HepG2 (cell line): ENCODE measurements at regions not wholly inside any gene's neighbourhood (a gene's known extent, or its start where the extent isn't known, plus 50 kb on each side); places are given as distances from the start of the nearest gene placed in this dataset.

Experiments used
- ATAC-seq: fragments of 200-7000 bp; cut with Tn5 transposase; 3 replicates; pipeline ENCODE4 v1.9.1; 2020; ENCODE audit warnings: mild to moderate bottlenecking, moderate library complexity
- BruUV-seq: library from RNA; stranded (reverse); fragments of 400-500 nt; replicated peaks from 2 replicates; lab custom pipeline; 2021; lab: Mats Ljungman, UMichigan
- CTCF ChIA-PET: fragments of 300-600 bp; formaldehyde crosslinking; extraction: SDS; loops from one replicate; lab custom pipeline; 2021; ENCODE audit warnings: low total read pairs, inconsistent platforms, low intra/inter-chr PET ratio; lab: Yijun Ruan, JAX
- POLR2A ChIA-PET: fragments of 350-600 bp; sonication (Branson Sonifier 250); formaldehyde crosslinking; loops from one replicate; lab custom pipeline; 2020; ENCODE audit warnings: antibody characterized with exemption, inconsistent platforms; lab: Yijun Ruan, JAX
- DNase-seq: peaks from one replicate; pipeline ENCODE4 v3.0.0-alpha.2; 2015; ENCODE audit warnings: low spot score
- FAIRE-seq: peaks from 3 replicates; lab custom pipeline; 2011; peaks lifted over from hg19 to GRCh38; lab: Jason Lieb, UNC
- H2AFZ ChIP-seq: one replicate; pipeline ENCODE4 v1.6.1; 2011; ENCODE audit warnings: low read length, inconsistent platforms
- H3K27ac ChIP-seq: fragments of 300-600 bp; 3 replicates; pipeline ENCODE4 v1.8.0; 2011; ENCODE audit warnings: mixed run types, mild to moderate bottlenecking, mixed read lengths, low read length, inconsistent platforms; ENCODE audit not compliant: insufficient read depth; ENCODE audit errors: extremely low read length
- H3K27me3 ChIP-seq, 2 experiments: fragments of 200-600 bp in 1 of 2; 2 replicates in 1 of 2; 3 replicates in 1 of 2; pipeline versions ENCODE4 v1.6.0 to v1.8.0; 2011; ENCODE audit warnings: low read length in 2 of 2, mild to moderate bottlenecking in 2 of 2, moderate library complexity in 2 of 2, inconsistent platforms in 1 of 2; ENCODE audit not compliant: insufficient read depth in 2 of 2, control insufficient read depth in 1 of 2
- H3K36me3 ChIP-seq, 2 experiments: fragments of 200-600 bp in 1 of 2; replicated peaks in 1 of 2; 2 replicates in 1 of 2; 3 replicates in 1 of 2; pipeline versions ENCODE4 v1.5.1 to v1.8.0; 2011; ENCODE audit warnings: low read length in 2 of 2, inconsistent platforms in 1 of 2; ENCODE audit not compliant: insufficient read depth in 2 of 2, control insufficient read depth in 1 of 2
- H3K4me1 ChIP-seq: 2 replicates; pipeline ENCODE4 v1.5.1; 2012; ENCODE audit warnings: low read length, inconsistent platforms; ENCODE audit not compliant: insufficient read depth
- H3K4me2 ChIP-seq: 2 replicates; pipeline ENCODE4 v1.6.0; 2011; ENCODE audit warnings: low read depth, low read length, inconsistent platforms
- H3K4me3 ChIP-seq, 3 experiments: fragments of 200-600 bp in 1 of 3; sonication (generic), shearing (Covaris generic) in 1 of 3; replicated peaks in 1 of 3; 2 replicates each; pipeline ENCODE4 v1.5.1; 2011 to 2016; ENCODE audit warnings: low read length in 3 of 3, inconsistent platforms in 2 of 3, low read depth in 2 of 3, mild to moderate bottlenecking in 2 of 3, control low read depth in 1 of 3, mixed read lengths in 1 of 3; ENCODE audit not compliant: insufficient read depth in 1 of 3
- H3K79me2 ChIP-seq: one replicate; pipeline ENCODE4 v1.6.1; 2011; ENCODE audit warnings: low read length, inconsistent platforms; ENCODE audit not compliant: insufficient read depth
- H3K9ac ChIP-seq: 2 replicates; pipeline ENCODE4 v1.6.0; 2011; ENCODE audit warnings: mild to moderate bottlenecking, low read depth, low read length, inconsistent platforms; ENCODE audit not compliant: insufficient read depth
- H3K9me3 ChIP-seq: 2 replicates; pipeline ENCODE4 v1.5.1; 2012; ENCODE audit warnings: mild to moderate bottlenecking, low read length
- H4K20me1 ChIP-seq: 2 replicates; pipeline ENCODE4 v1.6.0; 2011; ENCODE audit warnings: inconsistent platforms, mild to moderate bottlenecking, low read length, moderate library complexity; ENCODE audit not compliant: insufficient read depth
- MAFF ChIP-seq: IDR thresholded peaks from 2 replicates; pipeline ENCODE4 v1.6.1; 2011; ENCODE audit warnings: low read depth, low read length, improper control_type of control experiment
- MAFK ChIP-seq, 2 experiments: IDR thresholded peaks in 1 of 2; conservative IDR thresholded peaks in 1 of 2; 2 replicates each; pipeline ENCODE4 v1.6.1; 2011; ENCODE audit warnings: improper control_type of control experiment in 2 of 2, low read length in 2 of 2
- MBNL3 ChIP-seq: fragments of 250-450 bp; sonication (Bioruptor Pico); conservative IDR thresholded peaks from 2 replicates; pipeline ENCODE4 v1.8.0; 2022; ENCODE audit warnings: mild to moderate bottlenecking, inconsistent platforms
- STAT5B ChIP-seq: sonication (generic); formaldehyde crosslinking; IDR thresholded peaks from 2 replicates; pipeline ENCODE4 v1.4.0; 2020; ENCODE audit warnings: missing genetic modification reagents
- ZNF430 ChIP-seq: sonication (generic); formaldehyde crosslinking; IDR thresholded peaks from 2 replicates; pipeline ENCODE4 v1.9.0; 2021; ENCODE audit warnings: mild to moderate bottlenecking, missing genetic modification reagents
- ZNF451 ChIP-seq: sonication (generic); formaldehyde crosslinking; IDR thresholded peaks from 2 replicates; pipeline ENCODE4 v1.5.0; 2020; ENCODE audit warnings: mild to moderate bottlenecking, missing genetic modification reagents
- ZNF549 ChIP-seq: sonication (generic); formaldehyde crosslinking; IDR thresholded peaks from 2 replicates; pipeline ENCODE4 v1.5.0; 2020; ENCODE audit warnings: missing genetic modification reagents
- WGBS: methylation state at CpG from one replicate; pipeline ENCODE4 v1.1.6; 2017; ENCODE audit warnings: low lambda C conversion rate; 5-methylcytosine and 5-hydroxymethylcytosine counted together
- in situ Hi-C: cut with HindIII; loops from 2 replicates; pipeline ENCODE4 v1.10.0; 2017; ENCODE audit warnings: low pct_unique_long_range_greater_than_20kb; ENCODE audit not compliant: extremely low pct_ligation_motif_present
- intact Hi-C: fragments of 100-400 bp; cut with micrococcal nuclease; formaldehyde crosslinking; loops from one replicate; pipeline ENCODE4 v1.10.0; 2022; ENCODE audit not compliant: unreplicated experiment
- TF ChIP-seq, protein P1 (sequence below): sonication (generic); formaldehyde crosslinking; IDR thresholded peaks from 2 replicates; pipeline ENCODE4 v1.4.0; 2020; ENCODE audit warnings: low read depth, mild to moderate bottlenecking, missing genetic modification reagents

DNA sequence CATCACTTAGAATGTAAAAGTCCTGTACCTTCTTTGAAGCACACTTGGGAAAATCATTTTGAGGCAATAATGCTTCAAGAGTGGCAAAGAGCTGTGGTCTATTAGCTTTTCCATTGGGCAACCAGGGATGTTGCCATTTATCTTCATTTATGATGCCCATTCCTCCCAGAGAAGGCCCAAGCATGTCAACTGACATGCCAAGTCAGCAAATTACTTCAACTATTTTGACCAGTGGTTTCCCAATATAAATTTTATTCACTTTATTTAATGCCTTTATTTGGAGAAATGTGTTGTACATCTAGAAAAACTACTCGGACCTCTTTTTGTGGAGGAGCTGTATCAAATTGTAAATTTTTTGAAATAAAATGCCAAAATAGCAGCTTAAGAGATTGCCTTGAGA is 164.1 kb upstream of the PCSK2 start:
- no TSS peak for BruUV-seq
- no peaks in the 10 kb centered on the region for H3K27me3 ChIP-seq
- H3K27ac ChIP-seq: no peak overlapping the region
- no peak overlapping the region for H3K4me3 ChIP-seq
- FAIRE-seq: no peak
- H3K79me2 ChIP-seq: no peaks in the 10 kb centered on the region
- 2% methylated on average over 1 of the region's 1 CpG for WGBS
- H4K20me1 ChIP-seq: no peaks in the 10 kb centered on the region
- POLR2A ChIA-PET: no interaction called here
- no peak overlapping the region for H2AFZ ChIP-seq
- no peak overlapping the region for H3K4me2 ChIP-seq
- peaks cover 36% of the 10 kb centered on the region for H3K9me3 ChIP-seq
- H3K4me1 ChIP-seq: no peaks in the 10 kb centered on the region
- in situ Hi-C loops: no loop called here
- intact Hi-C loops: no loop called here
- no peak for DNase-seq
- CTCF ChIA-PET: no interaction called here
- H3K9ac ChIP-seq: no peak overlapping the region
- no peaks in the 10 kb centered on the region for H3K36me3 ChIP-seq
- TF ChIP-seq MAFF (peak; percentile 97), MAFK (conservative IDR thresholded peaks at IDR 0.05 in 1 of 2, IDR thresholded peaks at IDR 0.05 in 1 of 2; ENCODE audit: low read length in 2 of 2) (peak; percentile 98), ZNF430 (CRISPR knock-in tag) (no peak)
- ATAC-seq: no peak

DNA sequence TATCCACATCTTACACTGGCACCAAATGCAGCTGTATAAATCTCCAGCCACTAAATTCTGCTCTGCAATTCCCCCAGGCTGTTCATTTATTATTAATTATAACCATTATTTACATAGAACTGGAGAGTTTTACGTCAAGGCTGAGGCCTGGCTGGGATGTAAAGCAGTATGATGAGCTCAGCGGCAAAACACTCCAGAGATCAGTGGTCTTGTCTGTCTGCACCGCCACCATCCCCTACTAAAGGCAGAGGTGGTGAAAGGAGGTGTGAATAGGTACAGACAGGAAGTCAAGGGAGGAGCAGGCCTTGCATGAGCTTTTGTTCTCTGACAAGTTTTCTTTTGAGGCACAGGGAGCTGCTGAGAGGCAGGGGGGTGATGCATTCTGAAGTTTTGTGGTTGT is 159.9 kb upstream of the PCSK2 start:
- ChIA-PET CTCF (no interaction called here), POLR2A (no interaction called here)
- TF ChIP-seq ZNF549 (CRISPR knock-in tag) (no peak), MBNL3 (CRISPR knock-in tag) (no peak), MAFF (no peak), STAT5B (no peak), ZNF451 (CRISPR knock-in tag) (no peak)
- TF ChIP-seq, protein P1, sequence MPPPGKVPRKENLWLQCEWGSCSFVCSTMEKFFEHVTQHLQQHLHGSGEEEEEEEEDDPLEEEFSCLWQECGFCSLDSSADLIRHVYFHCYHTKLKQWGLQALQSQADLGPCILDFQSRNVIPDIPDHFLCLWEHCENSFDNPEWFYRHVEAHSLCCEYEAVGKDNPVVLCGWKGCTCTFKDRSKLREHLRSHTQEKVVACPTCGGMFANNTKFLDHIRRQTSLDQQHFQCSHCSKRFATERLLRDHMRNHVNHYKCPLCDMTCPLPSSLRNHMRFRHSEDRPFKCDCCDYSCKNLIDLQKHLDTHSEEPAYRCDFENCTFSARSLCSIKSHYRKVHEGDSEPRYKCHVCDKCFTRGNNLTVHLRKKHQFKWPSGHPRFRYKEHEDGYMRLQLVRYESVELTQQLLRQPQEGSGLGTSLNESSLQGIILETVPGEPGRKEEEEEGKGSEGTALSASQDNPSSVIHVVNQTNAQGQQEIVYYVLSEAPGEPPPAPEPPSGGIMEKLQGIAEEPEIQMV (CRISPR knock-in tag): no peak
- Histone ChIP-seq H3K4me2 (no peak overlapping the region), H3K27ac (no peak overlapping the region), H3K9me3 (peaks cover 9% of the 10 kb centered on the region; the same call in 1 of the 2 replicates), H4K20me1 (no peaks in the 10 kb centered on the region), H3K9ac (no peak overlapping the region), H3K4me1 (no peaks in the 10 kb centered on the region), H2AFZ (no peak overlapping the region), H3K79me2 (no peaks in the 10 kb centered on the region), H3K4me3 (no peak overlapping the region), H3K27me3 (no peaks in the 10 kb centered on the region), H3K36me3 (no peaks in the 10 kb centered on the region)
- WGBS: 7% methylated on average over 3 of the region's 3 CpGs
- in situ Hi-C loops: no loop called here
- no peak for DNase-seq
- no TSS peak for BruUV-seq
- intact Hi-C loops: no loop called here
- ATAC-seq: no peak
- FAIRE-seq: no peak
